ENCODE measurements at regions not wholly inside any gene's neighbourhood (a gene's known extent, or its start where the extent isn't known, plus 50 kb on each side); places are given as distances from the start of the nearest gene placed in this dataset.

DNA sequence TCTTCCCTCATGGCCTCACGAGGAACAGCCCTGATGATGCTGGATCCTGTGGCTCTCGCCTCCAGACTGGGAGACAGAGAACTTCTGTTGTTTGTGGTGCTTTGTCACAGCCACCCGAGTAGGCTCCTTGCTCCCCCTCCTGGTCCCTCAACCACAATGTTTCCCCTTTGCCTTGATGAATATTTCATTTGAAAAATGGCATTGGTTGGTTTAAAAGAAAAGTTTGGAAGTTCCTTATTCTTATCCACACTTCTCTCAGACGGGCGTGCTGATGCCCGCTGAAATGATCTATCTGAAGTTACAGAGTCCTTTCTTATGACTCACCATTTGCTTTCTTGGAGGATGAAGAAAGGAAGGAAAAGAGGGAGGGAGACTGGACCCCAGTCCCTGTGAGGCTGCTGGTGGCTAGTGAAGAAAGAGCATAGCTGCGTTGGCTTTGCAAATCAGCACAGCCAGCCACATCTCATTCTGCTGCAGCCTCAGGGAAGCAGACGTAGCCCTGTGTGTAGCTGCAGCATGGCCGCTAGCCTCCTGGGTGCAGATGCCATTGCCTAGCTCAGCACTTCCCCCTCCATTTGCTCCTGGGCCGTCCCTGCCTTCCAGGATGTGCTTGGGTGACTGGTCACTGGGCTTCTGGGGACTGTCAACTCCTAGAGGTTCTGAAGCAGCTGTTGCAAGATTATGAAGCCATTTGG, 185.9 kb downstream of the ERCC6L2 start:
- no peak overlapping the region for H3K27ac Mint-ChIP-seq
- H3K9me3 Mint-ChIP-seq: no peaks in the 10 kb centered on the region
- H3K27me3 ChIP-seq (ENCODE audit: control insufficient read depth, insufficient read depth, low read length, poor library complexity, severe bottlenecking): no peaks in the 10 kb centered on the region
- H3K9me3 ChIP-seq (ENCODE audit: control insufficient read depth, low read length): no peaks in the 10 kb centered on the region
- no peaks in the 10 kb centered on the region for H3K36me3 Mint-ChIP-seq (ENCODE audit: low read depth)
- no peak overlapping the region for H3K4me3 Mint-ChIP-seq
- TF ChIP-seq, protein P1, sequence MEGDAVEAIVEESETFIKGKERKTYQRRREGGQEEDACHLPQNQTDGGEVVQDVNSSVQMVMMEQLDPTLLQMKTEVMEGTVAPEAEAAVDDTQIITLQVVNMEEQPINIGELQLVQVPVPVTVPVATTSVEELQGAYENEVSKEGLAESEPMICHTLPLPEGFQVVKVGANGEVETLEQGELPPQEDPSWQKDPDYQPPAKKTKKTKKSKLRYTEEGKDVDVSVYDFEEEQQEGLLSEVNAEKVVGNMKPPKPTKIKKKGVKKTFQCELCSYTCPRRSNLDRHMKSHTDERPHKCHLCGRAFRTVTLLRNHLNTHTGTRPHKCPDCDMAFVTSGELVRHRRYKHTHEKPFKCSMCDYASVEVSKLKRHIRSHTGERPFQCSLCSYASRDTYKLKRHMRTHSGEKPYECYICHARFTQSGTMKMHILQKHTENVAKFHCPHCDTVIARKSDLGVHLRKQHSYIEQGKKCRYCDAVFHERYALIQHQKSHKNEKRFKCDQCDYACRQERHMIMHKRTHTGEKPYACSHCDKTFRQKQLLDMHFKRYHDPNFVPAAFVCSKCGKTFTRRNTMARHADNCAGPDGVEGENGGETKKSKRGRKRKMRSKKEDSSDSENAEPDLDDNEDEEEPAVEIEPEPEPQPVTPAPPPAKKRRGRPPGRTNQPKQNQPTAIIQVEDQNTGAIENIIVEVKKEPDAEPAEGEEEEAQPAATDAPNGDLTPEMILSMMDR (conservative IDR thresholded peaks at IDR 0.05): peak; percentile 81
- peak; percentile 76 for DNase-seq
- H3K36me3 ChIP-seq (ENCODE audit: control insufficient read depth, insufficient read depth, low read length): no peaks in the 10 kb centered on the region
- H3K4me1 Mint-ChIP-seq: peaks cover 5% of the 10 kb centered on the region
- no peak overlapping the region for H3K9ac ChIP-seq (ENCODE audit: extremely low read depth, low read length, poor library complexity, severe bottlenecking)
- 71 to 73% methylated on average over 7 to 10 of the region's 10 CpGs for WGBS, 2 experiments (ENCODE audit: insufficient coverage in 1 of 2, insufficient read length in 1 of 2)
- H3K4me1 ChIP-seq (ENCODE audit: control insufficient read depth, insufficient read depth, low read length): no peaks in the 10 kb centered on the region
- H3K4me3 ChIP-seq (ENCODE audit: low read length): no peak overlapping the region
- no peak overlapping the region for H3K27ac ChIP-seq (ENCODE audit: low read depth, low read length)
- no peaks in the 10 kb centered on the region for H3K27me3 Mint-ChIP-seq (ENCODE audit: insufficient read depth)

DNA sequence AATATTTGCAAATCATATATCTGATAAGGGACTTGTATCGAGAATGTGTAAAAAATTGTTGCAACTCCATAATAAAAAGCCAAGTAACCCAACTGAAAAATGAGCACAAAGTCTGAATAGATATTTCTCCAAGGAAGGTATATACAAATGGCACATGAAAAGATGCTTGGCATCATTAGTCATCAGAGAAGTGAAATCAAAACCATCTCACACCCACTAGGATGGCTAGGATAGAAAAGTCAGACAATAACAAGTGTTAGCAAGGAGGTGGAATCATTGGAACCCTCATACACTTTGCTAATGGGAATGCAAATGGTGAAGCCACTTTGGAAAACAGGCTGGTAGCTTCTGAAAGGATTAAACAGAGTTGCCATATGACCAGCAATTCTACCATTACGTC, 182.7 kb downstream of the ERCC6L2 start:
- Histone ChIP-seq H3K27ac (ENCODE audit: low read depth, low read length) (no peak overlapping the region), H3K9me3 (ENCODE audit: control insufficient read depth, low read length) (no peaks in the 10 kb centered on the region), H3K4me1 (ENCODE audit: control insufficient read depth, insufficient read depth, low read length) (no peaks in the 10 kb centered on the region), H3K9ac (ENCODE audit: extremely low read depth, low read length, poor library complexity, severe bottlenecking) (no peak overlapping the region), H3K36me3 (ENCODE audit: control insufficient read depth, insufficient read depth, low read length) (no peaks in the 10 kb centered on the region), H3K4me3 (ENCODE audit: low read length) (no peak overlapping the region), H3K27me3 (ENCODE audit: control insufficient read depth, insufficient read depth, low read length, poor library complexity, severe bottlenecking) (no peaks in the 10 kb centered on the region)
- peaks cover 5% of the 10 kb centered on the region for H3K4me1 Mint-ChIP-seq
- TF ChIP-seq, protein P1 (conservative IDR thresholded peaks at IDR 0.05): no peak
- H3K9me3 Mint-ChIP-seq: peaks cover 9% of the 10 kb centered on the region
- no peak overlapping the region for H3K27ac Mint-ChIP-seq
- H3K36me3 Mint-ChIP-seq (ENCODE audit: low read depth): no peaks in the 10 kb centered on the region
- H3K27me3 Mint-ChIP-seq (ENCODE audit: insufficient read depth): no peaks in the 10 kb centered on the region
- DNase-seq: no peak
- 91 to 100% methylated on average over 1 to 2 of the region's 2 CpGs for WGBS, 2 experiments (ENCODE audit: insufficient coverage in 1 of 2, insufficient read length in 1 of 2)
- no peak overlapping the region for H3K4me3 Mint-ChIP-seq

DNA sequence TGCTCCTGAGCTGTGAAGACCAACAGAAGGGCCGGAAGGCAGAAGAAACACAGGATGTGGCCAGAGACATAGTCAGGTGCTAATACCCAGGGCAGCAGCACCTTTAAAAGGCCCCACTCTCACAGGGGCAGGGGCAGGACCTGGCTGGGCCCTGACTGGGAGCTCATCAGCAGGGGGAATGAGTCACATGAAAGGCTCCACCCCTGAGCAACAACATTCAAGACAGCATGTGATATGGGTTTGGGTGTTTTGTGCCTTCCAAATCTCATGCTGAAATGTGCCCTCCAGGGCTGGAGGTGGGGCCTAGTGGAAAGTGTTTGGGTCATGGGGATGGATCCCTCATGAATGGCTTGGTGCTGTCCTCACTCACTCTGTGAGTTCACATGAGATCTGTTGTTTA, 181.7 kb downstream of the ERCC6L2 start:
- WGBS, 2 experiments (ENCODE audit: insufficient coverage in 1 of 2, insufficient read length in 1 of 2): 97 to 100% methylated on average over 1 of the region's 1 CpG
- H3K9ac ChIP-seq (ENCODE audit: extremely low read depth, low read length, poor library complexity, severe bottlenecking): no peak overlapping the region
- no peak for DNase-seq
- peaks cover 2% of the 10 kb centered on the region for H3K4me1 Mint-ChIP-seq
- H3K9me3 Mint-ChIP-seq: peaks cover 9% of the 10 kb centered on the region
- H3K27ac Mint-ChIP-seq: no peak overlapping the region
- H3K4me3 ChIP-seq (ENCODE audit: low read length): no peak overlapping the region
- no peak overlapping the region for H3K27ac ChIP-seq (ENCODE audit: low read depth, low read length)
- H3K9me3 ChIP-seq (ENCODE audit: control insufficient read depth, low read length): no peaks in the 10 kb centered on the region
- H3K4me3 Mint-ChIP-seq: no peak overlapping the region
- TF ChIP-seq, protein P1 (conservative IDR thresholded peaks at IDR 0.05): no peak
- no peaks in the 10 kb centered on the region for H3K27me3 ChIP-seq (ENCODE audit: control insufficient read depth, insufficient read depth, low read length, poor library complexity, severe bottlenecking)
- H3K36me3 ChIP-seq (ENCODE audit: control insufficient read depth, insufficient read depth, low read length): no peaks in the 10 kb centered on the region
- H3K27me3 Mint-ChIP-seq (ENCODE audit: insufficient read depth): peaks cover 2% of the 10 kb centered on the region
- no peaks in the 10 kb centered on the region for H3K4me1 ChIP-seq (ENCODE audit: control insufficient read depth, insufficient read depth, low read length)
- H3K36me3 Mint-ChIP-seq (ENCODE audit: low read depth): no peaks in the 10 kb centered on the region

Measured in endodermal cell (in vitro differentiated cells).